H1 (cell line): ENCODE measurements at regions not wholly inside any gene's neighbourhood (a gene's known extent, or its start where the extent isn't known, plus 50 kb on each side); places are given as distances from the start of the nearest gene placed in this dataset.

Experiments
- CTCF ChIA-PET: fragments of 300-600 bp; sonication (Branson Sonifier 250); formaldehyde crosslinking; loops from one replicate; lab custom pipeline; 2021; ENCODE audit not compliant: partially characterized antibody; lab: Charles Lee
- POLR2A ChIA-PET: fragments of 300-600 bp; sonication (Branson Sonifier 250); formaldehyde crosslinking; loops from one replicate; lab custom pipeline; 2021; ENCODE audit warnings: inconsistent platforms; ENCODE audit not compliant: partially characterized antibody; lab: Charles Lee
- DNase-seq, 2 experiments: peaks; one replicate each; pipeline versions ENCODE4 v3.0.0 to v3.0.0-alpha.2; 2010 to 2022; ENCODE audit warnings: low spot score in 2 of 2, low read depth in 1 of 2, mixed read lengths in 1 of 2
- FAIRE-seq: peaks from 2 replicates; lab custom pipeline; 2011; peaks lifted over from hg19 to GRCh38; lab: Jason Lieb, UNC
- H2AFZ ChIP-seq: 2 replicates; pipeline ENCODE4 v1.8.1; 2012; ENCODE audit warnings: low read length, inconsistent platforms
- H2AK5ac ChIP-seq: 2 replicates; pipeline ENCODE4 v1.6.1; 2013; ENCODE audit warnings: low read depth, low read length
- H2BK120ac ChIP-seq: replicated peaks from 2 replicates; pipeline ENCODE3; 2013; ENCODE audit warnings: low read depth, low read length, inconsistent platforms
- H2BK12ac ChIP-seq: 2 replicates; pipeline ENCODE4 v1.6.1; 2013; ENCODE audit warnings: low read depth, low read length
- H2BK15ac ChIP-seq: 2 replicates; pipeline ENCODE4 v1.6.1; 2013; ENCODE audit warnings: low read length
- H2BK20ac ChIP-seq: 2 replicates; pipeline ENCODE4 v1.6.1; 2013; ENCODE audit warnings: low read length
- H2BK5ac ChIP-seq: 2 replicates; pipeline ENCODE4 v1.6.1; 2013; ENCODE audit warnings: low read depth, low read length
- H3K14ac ChIP-seq: 2 replicates; pipeline ENCODE4 v1.6.1; 2013; ENCODE audit warnings: inconsistent platforms; ENCODE audit not compliant: insufficient read length
- H3K18ac ChIP-seq: 2 replicates; pipeline ENCODE4 v1.6.1; 2013; ENCODE audit warnings: low read length; ENCODE audit errors: extremely low read depth
- H3K23ac ChIP-seq: 2 replicates; pipeline ENCODE4 v1.6.1; 2013; ENCODE audit warnings: inconsistent platforms; ENCODE audit not compliant: insufficient read length
- H3K23me2 ChIP-seq: 2 replicates; pipeline ENCODE4 v1.6.1; 2013; ENCODE audit warnings: low read depth, low read length
- H3K27ac ChIP-seq: 2 replicates; pipeline ENCODE4 v1.6.1; 2011; ENCODE audit warnings: low read depth, low read length, inconsistent platforms
- H3K27me3 ChIP-seq, 4 experiments: replicated peaks in 1 of 4; 1 replicate in 1 of 4; 2 replicates in 3 of 4; pipeline versions ENCODE4 v1.6.1 to v1.8.1; 2011 to 2013; ENCODE audit warnings: low read length in 3 of 4, mild to moderate bottlenecking in 3 of 4, inconsistent platforms in 2 of 4, mixed read lengths in 2 of 4, moderate library complexity in 1 of 4; ENCODE audit not compliant: control insufficient read depth in 3 of 4, insufficient read depth in 3 of 4; ENCODE audit errors: extremely low read depth in 1 of 4
- H3K36me3 ChIP-seq, 4 experiments: 2 replicates each; pipeline versions ENCODE4 v1.6.1 to v1.8.1; 2011 to 2013; ENCODE audit warnings: mild to moderate bottlenecking in 4 of 4, low read length in 3 of 4, moderate library complexity in 2 of 4, control low read depth in 1 of 4, inconsistent platforms in 1 of 4; ENCODE audit not compliant: insufficient read depth in 4 of 4, control insufficient read depth in 2 of 4
- H3K4ac ChIP-seq: replicated peaks from 2 replicates; pipeline ENCODE3; 2013; ENCODE audit warnings: low read length, low read depth, mixed read lengths, inconsistent platforms; ENCODE audit not compliant: insufficient read length
- H3K4me1 ChIP-seq, 4 experiments: replicated peaks in 1 of 4; 1 replicate in 1 of 4; 2 replicates in 3 of 4; pipeline versions ENCODE4 v1.6.1 to v1.8.1; 2011 to 2013; ENCODE audit warnings: low read length in 3 of 4, inconsistent platforms in 2 of 4, mixed read lengths in 1 of 4; ENCODE audit not compliant: insufficient read depth in 4 of 4, control insufficient read depth in 3 of 4
- H3K4me2 ChIP-seq, 2 experiments: 2 replicates each; pipeline versions ENCODE4 v1.6.1 to v1.8.1; 2011 to 2013; ENCODE audit warnings: low read depth in 2 of 2, low read length in 2 of 2, control low read depth in 1 of 2, inconsistent platforms in 1 of 2, mild to moderate bottlenecking in 1 of 2; ENCODE audit not compliant: insufficient read depth in 1 of 2
- H3K4me3 ChIP-seq, 4 experiments: fragments of 200-600, 300-600 bp in 1 of 4; sonication (generic), shearing (Covaris generic), sonication (Bioruptor Twin) in 1 of 4; 2 replicates each; pipeline versions ENCODE4 v1.5.1 to v1.8.1; 2011 to 2016; ENCODE audit warnings: low read length in 4 of 4, low read depth in 3 of 4, control low read depth in 2 of 4, inconsistent platforms in 2 of 4, mild to moderate bottlenecking in 2 of 4, mixed read lengths in 1 of 4, moderate library complexity in 1 of 4; ENCODE audit not compliant: insufficient read depth in 2 of 4; ENCODE audit errors: extremely low read depth in 1 of 4
- H3K56ac ChIP-seq: replicated peaks from 2 replicates; pipeline ENCODE3; 2013; ENCODE audit warnings: low read depth, mild to moderate bottlenecking, mixed read lengths, low read length, inconsistent platforms; ENCODE audit not compliant: insufficient read length
- H3K79me1 ChIP-seq: 2 replicates; pipeline ENCODE4 v1.6.1; 2013; ENCODE audit warnings: low read depth, low read length, control low read depth
- H3K79me2 ChIP-seq, 2 experiments: 2 replicates each; pipeline versions ENCODE4 v1.6.1 to v1.8.1; 2012 to 2013; ENCODE audit warnings: low read length in 2 of 2, mild to moderate bottlenecking in 2 of 2, inconsistent platforms in 1 of 2; ENCODE audit not compliant: insufficient read depth in 2 of 2, control insufficient read depth in 1 of 2
- H3K9ac ChIP-seq, 4 experiments: replicated peaks in 1 of 4; 1 replicate in 1 of 4; 2 replicates in 3 of 4; pipeline versions ENCODE4 v1.6.1 to v1.8.1; 2011 to 2013; ENCODE audit warnings: low read depth in 3 of 4, low read length in 3 of 4, control low read depth in 2 of 4, mild to moderate bottlenecking in 2 of 4, moderate library complexity in 2 of 4, inconsistent platforms in 1 of 4; ENCODE audit errors: extremely low read depth in 1 of 4
- H3K9me3 ChIP-seq, 2 experiments: 2 replicates each; pipeline versions ENCODE4 v1.6.1 to v1.8.1; 2012 to 2013; ENCODE audit warnings: mild to moderate bottlenecking in 2 of 2, moderate library complexity in 2 of 2, control low read depth in 1 of 2, inconsistent platforms in 1 of 2, low read depth in 1 of 2, low read length in 1 of 2, mixed read lengths in 1 of 2; ENCODE audit not compliant: insufficient read depth in 2 of 2
- H4K20me1 ChIP-seq, 2 experiments: replicated peaks in 1 of 2; 2 replicates each; pipeline versions ENCODE3 to v1.8.1; 2011 to 2013; ENCODE audit warnings: inconsistent platforms in 2 of 2, low read length in 2 of 2, mild to moderate bottlenecking in 1 of 2; ENCODE audit not compliant: insufficient read depth in 2 of 2, control insufficient read depth in 1 of 2
- H4K5ac ChIP-seq: 2 replicates; pipeline ENCODE4 v1.6.1; 2013; ENCODE audit warnings: low read length, low read depth, mixed read lengths, inconsistent platforms; ENCODE audit not compliant: insufficient read length
- H4K8ac ChIP-seq: 2 replicates; pipeline ENCODE4 v1.8.0; 2013; ENCODE audit warnings: mild to moderate bottlenecking, moderate library complexity, low read length, inconsistent platforms; ENCODE audit not compliant: insufficient read depth; ENCODE audit errors: extremely low read depth
- H4K91ac ChIP-seq: replicated peaks from 2 replicates; pipeline ENCODE3; 2013; ENCODE audit warnings: low read length, mixed read lengths, inconsistent platforms; ENCODE audit not compliant: insufficient read length
- BRCA1 ChIP-seq: IDR thresholded peaks from 2 replicates; pipeline ENCODE4 v1.6.1; 2012; ENCODE audit warnings: low read depth, low read length, improper control_type of control experiment
- CREB1 ChIP-seq: IDR thresholded peaks from 2 replicates; pipeline ENCODE4 v1.6.1; 2012; ENCODE audit warnings: inconsistent platforms
- EGR1 ChIP-seq: IDR thresholded peaks from 2 replicates; pipeline ENCODE4 v1.6.1; 2011; ENCODE audit warnings: low read depth, low read length, borderline replicate concordance
- KDM4A ChIP-seq: IDR thresholded peaks from one replicate; pipeline ENCODE4 v1.7.1; 2012; ENCODE audit warnings: low read depth, mild to moderate bottlenecking, moderate library complexity, low read length, inconsistent platforms; ENCODE audit not compliant: severe bottlenecking
- POU5F1 ChIP-seq: IDR thresholded peaks from 2 replicates; pipeline ENCODE4 v1.6.1; 2011; ENCODE audit warnings: low read depth, mild to moderate bottlenecking, low read length, moderate library complexity
- RFX5 ChIP-seq: IDR thresholded peaks from 2 replicates; pipeline ENCODE4 v1.6.1; 2011; ENCODE audit warnings: low read depth, low read length, improper control_type of control experiment, borderline replicate concordance
- SAP30 ChIP-seq: fragments of 300-600 bp; sonication (generic); IDR thresholded peaks from 2 replicates; pipeline ENCODE4 v1.7.1; 2012; ENCODE audit warnings: low read length, moderate library complexity, mild to moderate bottlenecking, inconsistent platforms; ENCODE audit not compliant: insufficient read depth, insufficient replicate concordance
- WGBS, 2 experiments: shearing (Covaris generic) in 1 of 2; methylation state at CpG; one replicate each; pipeline versions ENCODE4 v1.1.6 to v1.1.7; 2013 to 2015; ENCODE audit warnings: low lambda C conversion rate in 2 of 2, mixed read lengths in 2 of 2, inconsistent platforms in 1 of 2, low coverage in 1 of 2, missing lambda C conversion rate in 1 of 2; ENCODE audit not compliant: insufficient replicate concordance in 2 of 2, insufficient coverage in 1 of 2, insufficient read length in 1 of 2; ENCODE audit errors: extremely low coverage in 1 of 2, missing lambda C conversion rate in 1 of 2; 5-methylcytosine and 5-hydroxymethylcytosine counted together
- TF ChIP-seq, protein P1 (sequence below): IDR thresholded peaks from 2 replicates; pipeline ENCODE4 v1.6.1; 2012; ENCODE audit warnings: inconsistent platforms

DNA sequence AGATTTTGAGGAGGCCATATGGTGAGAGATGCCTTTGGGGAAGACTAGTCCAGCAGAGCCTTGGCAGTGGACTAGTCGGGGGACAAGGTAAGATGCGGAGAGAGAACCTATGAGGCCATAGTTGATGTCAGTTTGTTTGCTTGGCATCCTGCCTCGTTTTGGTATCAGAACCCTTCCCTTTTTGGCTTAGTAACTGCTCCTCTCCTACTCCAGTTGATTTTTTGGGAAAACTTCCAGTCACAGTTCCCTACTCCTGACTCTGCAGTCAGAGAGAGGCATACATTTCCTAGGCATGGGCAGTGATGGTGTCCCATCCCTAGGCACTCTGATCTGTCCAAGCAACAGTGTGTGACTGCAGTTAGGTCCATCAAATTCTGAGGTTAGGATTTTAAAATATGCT, 398.3 kb downstream of the AEBP2 start:
- H3K9me3 ChIP-seq: no peaks in the 10 kb centered on the region
- no peak overlapping the region for H3K14ac ChIP-seq
- DNase-seq (no peak), FAIRE-seq (no peak)
- H3K4ac ChIP-seq: no peak overlapping the region
- H2BK120ac ChIP-seq: no peak overlapping the region
- no peaks in the 10 kb centered on the region for H3K23me2 ChIP-seq
- ChIA-PET POLR2A (no interaction called here), CTCF (no interaction called here)
- no peak overlapping the region for H2BK20ac ChIP-seq
- no peak overlapping the region for H3K23ac ChIP-seq
- no peak overlapping the region for H3K18ac ChIP-seq
- no peak overlapping the region for H3K4me3 ChIP-seq
- H3K4me2 ChIP-seq: no peak overlapping the region
- H2AK5ac ChIP-seq: no peak overlapping the region
- no peak overlapping the region for H2BK15ac ChIP-seq
- H2BK12ac ChIP-seq: no peak overlapping the region
- TF ChIP-seq EGR1 (no peak), RFX5 (no peak), CREB1 (no peak), POU5F1 (no peak), KDM4A (no peak), SAP30 (no peak), BRCA1 (no peak)
- TF ChIP-seq, protein P1, sequence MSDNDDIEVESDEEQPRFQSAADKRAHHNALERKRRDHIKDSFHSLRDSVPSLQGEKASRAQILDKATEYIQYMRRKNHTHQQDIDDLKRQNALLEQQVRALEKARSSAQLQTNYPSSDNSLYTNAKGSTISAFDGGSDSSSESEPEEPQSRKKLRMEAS: no peak
- no peaks in the 10 kb centered on the region for H3K4me1 ChIP-seq
- H4K5ac ChIP-seq: no peak overlapping the region
- no peaks in the 10 kb centered on the region for H3K79me1 ChIP-seq
- no peaks in the 10 kb centered on the region for H4K20me1 ChIP-seq
- no peaks in the 10 kb centered on the region for H3K36me3 ChIP-seq
- no peak overlapping the region for H4K91ac ChIP-seq
- H2BK5ac ChIP-seq: no peak overlapping the region
- no peak overlapping the region for H3K9ac ChIP-seq
- 90% methylated on average over 2 of the region's 3 CpGs; no CpG with 5 or more reads in 1 of the 2 experiments for WGBS, 2 experiments
- H3K27ac ChIP-seq: no peak overlapping the region
- H3K56ac ChIP-seq: no peak overlapping the region
- H2AFZ ChIP-seq: no peak overlapping the region
- H4K8ac ChIP-seq: no peak overlapping the region
- H3K27me3 ChIP-seq: no peaks in the 10 kb centered on the region
- H3K79me2 ChIP-seq: no peaks in the 10 kb centered on the region
